GM12892 (cell line): ENCODE measurements at regions not wholly inside any gene's neighbourhood (a gene's known extent, or its start where the extent isn't known, plus 50 kb on each side); places are given as distances from the start of the nearest gene placed in this dataset.

Experiments
- POLR2A ChIP-seq: IDR thresholded peaks from 2 replicates; pipeline ENCODE4 v1.6.1; 2011; ENCODE audit warnings: low read depth, low read length, control low read depth
- POLR2AphosphoS5 ChIP-seq: IDR thresholded peaks from 2 replicates; pipeline ENCODE4 v1.6.1; 2011; ENCODE audit warnings: low read depth, low read length, control low read depth

DNA sequence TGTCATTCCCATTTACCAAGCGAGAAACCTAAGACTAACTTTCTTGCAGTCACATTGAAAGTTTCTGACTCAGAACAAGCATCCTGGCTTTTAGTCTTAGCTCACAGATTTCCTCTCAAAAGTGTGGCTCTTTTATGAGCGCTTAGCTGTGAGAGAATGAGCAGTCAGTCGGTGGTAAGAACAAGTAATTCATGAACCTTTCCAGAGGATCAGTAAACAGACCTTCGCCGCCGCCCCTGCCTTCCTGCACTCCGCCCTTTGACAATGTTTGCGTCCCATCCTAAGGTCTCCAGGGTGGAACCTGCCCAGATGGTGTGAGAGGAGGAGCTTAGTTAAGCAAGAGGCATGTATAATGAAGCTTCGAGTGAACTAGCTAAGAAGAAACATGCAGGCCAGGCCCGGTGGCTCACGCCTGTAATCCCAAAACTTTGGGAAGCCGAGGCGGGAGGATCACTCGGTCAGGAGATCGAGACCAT, 142.4 kb downstream of the GLUL start:
- TF ChIP-seq POLR2A (no peak), POLR2AphosphoS5 (no peak)
